Mucosa of gallbladder (tissue), 1 donor: ENCODE measurements at regions not wholly inside any gene's neighbourhood (a gene's known extent, or its start where the extent isn't known, plus 50 kb on each side); places are given as distances from the start of the nearest gene placed in this dataset.
"Not testable (repeated sequence)": the region's sequence is repeated elsewhere in the genome, so short reads cannot be mapped to it uniquely, and the experiment has no call there.

Source experiments
- DNase-seq: peaks from one replicate; pipeline ENCODE4 v3.0.0-alpha.2; 2020; ENCODE audit warnings: low spot score
- donor health status: DM: no; HTN: no; CAD: no.

DNA sequence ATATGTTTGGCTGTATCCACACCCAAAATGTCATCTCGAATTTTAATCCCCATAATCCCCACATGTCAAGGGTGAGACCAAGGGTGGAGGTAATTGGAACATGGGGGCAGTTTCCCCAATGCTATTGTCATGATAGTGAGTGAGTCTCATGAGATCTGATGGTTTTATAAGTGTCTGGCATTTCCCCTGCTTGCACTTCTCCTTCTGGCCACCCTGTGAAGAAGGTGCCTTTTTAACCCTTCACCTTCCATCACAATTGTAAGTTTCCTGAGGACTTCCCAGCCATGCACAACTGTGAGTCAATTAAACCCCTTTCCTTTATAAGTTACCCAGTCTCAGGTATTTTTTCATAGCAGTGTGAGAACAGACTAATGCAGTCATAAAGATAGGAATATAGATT is 216.7 kb upstream of the SSTR1 start:
- DNase-seq: no peak

DNA sequence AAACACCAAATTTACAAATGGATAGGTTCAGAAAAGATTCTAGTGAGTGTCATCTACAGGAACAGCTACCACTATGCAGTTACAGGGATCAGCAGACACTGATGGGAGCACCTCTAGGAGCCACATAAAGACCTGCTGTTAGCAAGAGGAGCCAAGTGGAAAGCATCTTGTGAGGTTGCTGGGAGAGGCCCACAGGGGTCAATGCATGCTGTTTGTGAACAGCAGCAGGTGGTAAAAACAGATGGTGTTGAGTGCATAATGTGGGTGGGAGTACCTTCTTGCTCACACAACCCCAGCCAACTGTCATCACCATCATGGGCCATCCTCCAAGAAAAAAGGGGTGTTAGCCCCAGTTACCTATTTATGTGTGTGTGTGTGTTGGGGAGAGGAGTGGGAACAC is 215.2 kb upstream of the SSTR1 start:
- DNase-seq: no peak

GRCh38 chr14:37994846-37995372 is 212.8 kb upstream of the SSTR1 start:
- no peak for DNase-seq

DNA sequence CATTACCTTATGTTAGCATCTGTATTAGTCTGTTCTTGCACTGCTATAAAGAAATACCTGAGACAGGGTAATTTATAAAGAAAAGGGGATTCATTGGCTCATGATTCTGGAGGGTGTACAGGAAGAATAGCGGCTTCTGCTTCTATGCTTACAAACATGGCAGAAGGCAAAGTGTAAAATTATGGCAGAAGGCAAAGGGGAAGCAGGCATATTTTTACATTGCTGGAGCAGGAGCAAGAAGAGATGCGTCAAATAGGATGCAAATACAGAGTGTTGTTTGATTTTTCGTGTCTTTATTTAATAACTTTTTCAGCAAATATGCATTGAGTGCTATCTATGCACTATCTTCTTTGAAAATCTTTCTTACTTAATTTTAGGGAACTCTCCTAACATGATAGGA is 210.7 kb upstream of the SSTR1 start:
- no peak for DNase-seq

GRCh38 chr14:38000340-38000739 is 207.4 kb upstream of the SSTR1 start:
- no peak for DNase-seq

GRCh38 chr14:38001501-38001900 is 206.2 kb upstream of the SSTR1 start:
- DNase-seq: no peak

GRCh38 chr14:38003746-38004609 is 203.7 kb upstream of the SSTR1 start:
- no peak for DNase-seq

DNA sequence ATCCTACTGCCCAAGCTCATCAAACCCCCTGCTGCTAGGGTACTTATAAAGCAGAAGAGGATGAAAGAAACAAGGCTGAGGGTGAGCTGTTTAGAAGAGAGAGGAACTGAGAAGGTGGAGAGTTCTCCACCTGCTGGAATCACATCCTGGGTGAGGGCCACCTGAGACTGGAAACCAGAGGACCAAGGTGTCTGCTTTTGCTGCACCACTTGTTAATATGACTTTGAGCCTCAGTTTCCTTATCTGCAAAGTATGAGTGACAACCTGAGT is 203.2 kb upstream of the SSTR1 start:
- no peak for DNase-seq

- not testable (repeated sequence) for DNase-seq
Measured at GRCh38 chr14:38011156-38011555, 196.5 kb upstream of the SSTR1 start.

DNA sequence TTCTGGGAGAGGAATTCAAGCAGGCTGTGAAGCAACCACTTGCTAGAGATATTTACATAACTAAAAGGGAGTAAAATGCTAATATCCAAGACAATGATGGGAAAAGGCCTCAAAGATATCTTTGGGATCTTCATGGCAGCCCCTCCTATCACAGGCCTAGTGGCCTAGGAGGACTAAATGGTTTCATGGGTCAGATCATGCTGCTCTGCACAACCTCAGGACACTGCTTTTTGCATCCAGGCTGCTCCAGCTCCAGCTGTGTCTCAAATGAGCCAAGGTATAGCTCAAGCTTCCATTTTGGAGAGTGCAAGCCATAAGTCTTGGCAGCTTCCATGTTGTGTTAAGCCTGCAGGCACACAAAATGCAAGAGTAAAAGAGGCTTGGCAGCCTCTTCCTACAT is 195.6 kb upstream of the SSTR1 start:
- no peak for DNase-seq

DNA sequence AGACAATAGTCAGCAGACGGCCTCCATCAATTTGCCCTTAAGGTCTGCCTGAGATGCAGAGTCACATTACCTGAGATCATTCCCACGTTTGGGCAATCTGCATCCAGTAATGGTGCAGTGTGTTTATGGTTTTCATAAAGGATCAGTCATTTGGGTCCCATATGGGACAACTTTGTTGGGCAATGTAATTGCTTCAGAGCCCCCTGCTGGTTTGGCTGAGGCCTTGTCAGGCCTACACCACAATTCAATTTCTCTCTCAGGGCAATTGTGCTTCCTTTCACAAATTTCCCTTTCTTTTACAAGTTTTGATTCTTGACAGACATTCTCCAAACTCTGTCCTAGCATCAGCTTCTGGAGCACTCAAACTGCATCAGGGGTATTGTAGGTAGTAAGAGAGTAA is 191.2 kb upstream of the SSTR1 start:
- no peak for DNase-seq

DNA sequence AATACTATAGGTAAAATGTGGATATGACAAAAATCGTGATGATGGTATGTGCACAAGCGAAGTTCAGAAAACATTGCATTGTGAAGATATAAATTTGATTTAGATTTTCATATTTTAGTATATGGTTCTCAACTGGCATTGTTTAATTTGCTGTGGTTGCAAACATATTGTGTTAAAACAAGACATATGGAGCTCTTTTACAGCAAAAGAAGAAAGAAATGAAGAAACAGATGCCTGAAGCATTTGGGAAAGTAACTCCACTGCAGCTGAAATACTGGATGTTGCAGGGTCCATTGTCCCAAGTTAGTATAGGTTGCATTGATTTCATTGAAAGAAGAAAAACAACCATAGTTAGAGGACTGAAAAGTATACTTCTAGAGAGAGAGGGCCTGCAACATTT is 185.8 kb upstream of the SSTR1 start:
- DNase-seq: no peak

GRCh38 chr14:38022775-38023174 is 184.9 kb upstream of the SSTR1 start:
- DNase-seq: no peak

DNA sequence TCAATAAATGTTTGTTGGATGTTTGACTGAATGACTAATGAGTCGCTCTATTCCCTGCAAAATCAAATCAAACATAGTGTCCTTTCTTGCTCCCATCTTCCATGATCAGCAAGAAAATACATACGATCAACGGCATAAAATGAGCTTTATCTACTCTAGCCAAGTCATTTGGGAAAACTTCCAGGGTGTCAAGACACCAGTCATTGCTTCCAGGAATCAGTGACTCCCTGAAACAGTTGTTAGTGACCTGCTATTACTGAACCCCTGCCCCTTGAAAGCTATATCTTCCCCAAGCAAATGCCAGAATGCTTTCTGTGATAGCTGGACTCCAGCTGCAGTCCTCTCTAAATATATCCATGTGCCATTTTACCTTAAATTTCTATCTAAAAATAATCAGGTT is 169.5 kb upstream of the SSTR1 start:
- no peak for DNase-seq

- no peak for DNase-seq
Measured at GRCh38 chr14:38038986-38039385, 168.7 kb upstream of the SSTR1 start.

- no peak for DNase-seq
Measured at GRCh38 chr14:38039496-38039895, 168.2 kb upstream of the SSTR1 start.

GRCh38 chr14:38040411-38040810 is 167.3 kb upstream of the SSTR1 start:
- no peak for DNase-seq

- peak; percentile 10 for DNase-seq
Measured at GRCh38 chr14:38042322-38042721, 165.4 kb upstream of the SSTR1 start.

DNA sequence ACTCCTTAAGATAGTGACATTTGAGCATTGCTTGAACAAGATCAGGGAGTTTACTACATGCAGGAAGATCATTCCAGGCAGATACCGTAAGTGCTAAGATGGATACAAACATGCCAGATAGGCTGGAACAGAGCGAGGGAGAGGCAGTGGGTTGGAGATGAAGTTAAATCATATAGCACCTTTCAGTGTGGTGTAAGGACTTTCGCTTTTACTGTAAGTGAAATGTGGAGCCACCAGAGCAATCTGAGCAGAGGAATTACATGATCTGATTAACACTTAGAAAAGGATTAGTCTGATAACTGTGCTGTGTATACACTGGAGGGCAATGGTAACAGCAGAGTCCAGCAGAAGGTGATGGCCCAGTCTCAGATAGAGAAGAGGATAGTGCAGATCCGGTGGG is 163.0 kb upstream of the SSTR1 start:
- DNase-seq: no peak

GRCh38 chr14:38045461-38045860 is 162.2 kb upstream of the SSTR1 start:
- no peak for DNase-seq

DNA sequence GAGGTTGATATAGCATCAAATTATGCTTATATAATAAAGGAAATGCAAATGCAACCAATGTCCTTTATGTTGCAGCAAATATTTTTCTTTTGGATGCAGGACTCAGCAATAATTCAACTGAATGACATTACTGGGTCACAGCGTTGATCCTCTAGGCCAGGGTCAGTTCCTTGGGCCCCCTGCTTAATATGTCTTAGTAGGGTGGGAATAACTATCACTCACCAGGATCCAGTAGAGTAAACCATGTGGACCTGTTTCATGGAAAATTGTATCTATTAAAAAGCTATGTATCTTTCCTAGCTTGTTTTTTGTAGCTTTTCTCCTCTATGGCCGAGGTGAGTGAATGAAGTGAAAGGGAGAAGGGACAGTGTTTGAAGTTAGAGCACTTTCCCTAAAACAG is 161.5 kb upstream of the SSTR1 start:
- no peak for DNase-seq

GRCh38 chr14:38047195-38047902 is 160.4 kb upstream of the SSTR1 start:
- peak; percentile 11 for DNase-seq

GRCh38 chr14:38053666-38054065 is 154.0 kb upstream of the SSTR1 start:
- no peak for DNase-seq
